Aorta (tissue), 5 donors: ENCODE measurements at regions not wholly inside any gene's neighbourhood (a gene's known extent, or its start where the extent isn't known, plus 50 kb on each side); places are given as distances from the start of the nearest gene placed in this dataset.

Experiments
- ATAC-seq: fragments of 200-7000 bp; cut with Tn5 transposase; one replicate; pipeline ENCODE4 v1.9.1; 2022; ENCODE audit warnings: moderate library complexity; ENCODE audit not compliant: low FRiP score
- DNase-seq, 2 donors: peaks; one replicate each; pipeline ENCODE4 v3.0.0-alpha.2; 2020
- H3K27ac ChIP-seq, 2 donors: one replicate each; pipeline ENCODE4 v1.5.1; 2013; ENCODE audit warnings: low read length in 2 of 2, mild to moderate bottlenecking in 2 of 2, moderate library complexity in 2 of 2, control low read depth in 1 of 2, inconsistent platforms in 1 of 2, low read depth in 1 of 2
- H3K27me3 ChIP-seq, 2 donors: one replicate each; pipeline ENCODE4 v1.6.1; 2013; ENCODE audit warnings: control low read depth in 1 of 2, low read length in 1 of 2, mild to moderate bottlenecking in 1 of 2, moderate library complexity in 1 of 2; ENCODE audit not compliant: insufficient read depth in 2 of 2, control insufficient read depth in 1 of 2
- H3K36me3 ChIP-seq, 2 donors: one replicate each; pipeline ENCODE4 v1.6.1; 2013; ENCODE audit warnings: control low read depth in 1 of 2, low read length in 1 of 2, mild to moderate bottlenecking in 1 of 2; ENCODE audit not compliant: insufficient read depth in 2 of 2, control insufficient read depth in 1 of 2
- H3K4me1 ChIP-seq, 2 donors: one replicate each; pipeline ENCODE4 v1.6.1; 2013; ENCODE audit warnings: low read length in 2 of 2, control low read depth in 1 of 2, mild to moderate bottlenecking in 1 of 2, moderate library complexity in 1 of 2; ENCODE audit not compliant: insufficient read depth in 2 of 2, control insufficient read depth in 1 of 2
- H3K4me3 ChIP-seq, 2 donors: one replicate each; pipeline ENCODE4 v1.5.1; 2013; ENCODE audit warnings: low read length in 2 of 2, control low read depth in 1 of 2, mild to moderate bottlenecking in 1 of 2
- H3K9me3 ChIP-seq: one replicate; pipeline ENCODE4 v1.6.1; 2013; ENCODE audit warnings: mild to moderate bottlenecking, low read length; ENCODE audit not compliant: control insufficient read depth
- WGBS, 2 donors: extraction: QIAGEN DNeasy Blood & Tissue Kit; methylation state at CpG; one replicate each; pipeline ENCODE4 v1.1.7; 2013; 5-methylcytosine and 5-hydroxymethylcytosine counted together
- intact Hi-C, 2 donors: fragments of 100-400 bp; cut with DNase I; formaldehyde crosslinking; loops; one replicate each; pipeline versions ENCODE4 v1.14.2 to v1.15.0; 2022
- donor health status: healthy with polysubstance abuse.
- donor health status: Bipolar disorder and iron deficiency.
- donor health status: DM: no; HTN: no; CAD: no.
- donor health status: DM: no; HTN: no; CAD: no.
- donor health status: DM: yes; HTN: yes; CAD: no.

- Histone ChIP-seq H3K27me3 (no peaks in the 10 kb centered on the region), H3K4me1 (no peaks in the 10 kb centered on the region), H3K9me3 (no peaks in the 10 kb centered on the region), H3K36me3 (no peaks in the 10 kb centered on the region), H3K4me3 (no peak overlapping the region), H3K27ac (no peak overlapping the region)
- 16 to 46% methylated on average over 1 of the region's 1 CpG for WGBS, 2 donors
- no peak for DNase-seq
- ATAC-seq = no peak
- intact Hi-C loops = no loop called here
Observed at GRCh38 chr6:92538275-92538674, 881.1 kb downstream of the EPHA7 start.

GRCh38 chr6:92534109-92534508 lies 885.2 kb downstream of the EPHA7 start:
- ATAC-seq (no peak), DNase-seq (no peak)
- WGBS, 2 donors = 59 to 66% methylated on average over 3 of the region's 3 CpGs
- intact Hi-C loops = no loop called here
- H3K36me3 ChIP-seq = no peaks in the 10 kb centered on the region
- H3K27ac ChIP-seq = no peak overlapping the region
- H3K4me1 ChIP-seq = no peaks in the 10 kb centered on the region
- H3K27me3 ChIP-seq = no peaks in the 10 kb centered on the region
- no peaks in the 10 kb centered on the region for H3K9me3 ChIP-seq
- no peak overlapping the region for H3K4me3 ChIP-seq

- WGBS, 2 donors = 68 to 80% methylated on average over 2 of the region's 2 CpGs
- H3K4me3 ChIP-seq = no peak overlapping the region
- no peak overlapping the region for H3K27ac ChIP-seq
- intact Hi-C loops = no loop called here
- H3K4me1 ChIP-seq = no peaks in the 10 kb centered on the region
- ATAC-seq (no peak), DNase-seq (no peak)
- peaks cover 1% of the 10 kb centered on the region for H3K9me3 ChIP-seq
- no peaks in the 10 kb centered on the region for H3K36me3 ChIP-seq
- no peaks in the 10 kb centered on the region for H3K27me3 ChIP-seq
Observed at GRCh38 chr6:92522589-92522988, 896.8 kb downstream of the EPHA7 start.

GRCh38 chr6:92521553-92521952 lies 897.8 kb downstream of the EPHA7 start:
- peaks cover 1% of the 10 kb centered on the region for H3K9me3 ChIP-seq
- no peak overlapping the region for H3K27ac ChIP-seq
- ATAC-seq (no peak), DNase-seq (no peak)
- H3K27me3 ChIP-seq = no peaks in the 10 kb centered on the region
- H3K4me1 ChIP-seq = no peaks in the 10 kb centered on the region
- H3K36me3 ChIP-seq = no peaks in the 10 kb centered on the region
- no peak overlapping the region for H3K4me3 ChIP-seq
- WGBS, 2 donors = 65 to 70% methylated on average over 1 of the region's 1 CpG
- intact Hi-C loops = no loop called here

- Histone ChIP-seq H3K9me3 (peaks cover 4% of the 10 kb centered on the region), H3K36me3 (no peaks in the 10 kb centered on the region), H3K27me3 (no peaks in the 10 kb centered on the region), H3K4me3 (no peak overlapping the region), H3K4me1 (no peaks in the 10 kb centered on the region), H3K27ac (no peak overlapping the region)
- ATAC-seq = no peak
- intact Hi-C loops = no loop called here
- 95 to 100% methylated on average over 1 of the region's 1 CpG for WGBS, 2 donors
- DNase-seq = no peak
Observed at GRCh38 chr6:92510137-92510536, 909.2 kb downstream of the EPHA7 start.

GRCh38 chr6:92507552-92507951 lies 911.8 kb downstream of the EPHA7 start:
- H3K9me3 ChIP-seq = peaks cover 4% of the 10 kb centered on the region
- no peak overlapping the region for H3K4me3 ChIP-seq
- no peak for ATAC-seq
- intact Hi-C loops = no loop called here
- no peaks in the 10 kb centered on the region for H3K4me1 ChIP-seq
- no peak overlapping the region for H3K27ac ChIP-seq
- 78 to 87% methylated on average over 3 of the region's 3 CpGs for WGBS, 2 donors
- H3K36me3 ChIP-seq = no peaks in the 10 kb centered on the region
- DNase-seq = no peak
- H3K27me3 ChIP-seq = no peaks in the 10 kb centered on the region

- intact Hi-C loops = no loop called here
- Histone ChIP-seq H3K36me3 (no peaks in the 10 kb centered on the region), H3K9me3 (peaks cover 4% of the 10 kb centered on the region), H3K27ac (no peak overlapping the region), H3K4me3 (no peak overlapping the region), H3K4me1 (no peaks in the 10 kb centered on the region), H3K27me3 (no peaks in the 10 kb centered on the region)
- no peak for ATAC-seq
- no peak for DNase-seq
Observed at GRCh38 chr6:92504509-92504908, 914.9 kb downstream of the EPHA7 start.

GRCh38 chr6:92497281-92497680 lies 922.1 kb downstream of the EPHA7 start:
- ATAC-seq (no peak), DNase-seq (no peak)
- 87 to 90% methylated on average over 2 of the region's 2 CpGs for WGBS, 2 donors
- intact Hi-C loops = no loop called here
- Histone ChIP-seq H3K9me3 (no peaks in the 10 kb centered on the region), H3K4me1 (no peaks in the 10 kb centered on the region), H3K27me3 (no peaks in the 10 kb centered on the region), H3K27ac (no peak overlapping the region), H3K36me3 (no peaks in the 10 kb centered on the region), H3K4me3 (no peak overlapping the region)

- DNase-seq (no peak), ATAC-seq (no peak)
- intact Hi-C loops = no loop called here
- H3K4me1 ChIP-seq = no peaks in the 10 kb centered on the region
- no peaks in the 10 kb centered on the region for H3K9me3 ChIP-seq
- WGBS, 2 donors = 66 to 69% methylated on average over 4 of the region's 4 CpGs
- H3K27ac ChIP-seq = no peak overlapping the region
- no peak overlapping the region for H3K4me3 ChIP-seq
- H3K27me3 ChIP-seq = no peaks in the 10 kb centered on the region
- H3K36me3 ChIP-seq = no peaks in the 10 kb centered on the region
Observed at GRCh38 chr6:92496527-92496926, 922.8 kb downstream of the EPHA7 start.
